ENCODE measurements at regions not wholly inside any gene's neighbourhood (a gene's known extent, or its start where the extent isn't known, plus 50 kb on each side); places are given as distances from the start of the nearest gene placed in this dataset.

- no peak for DNase-seq
- H3K27ac ChIP-seq, result no peak overlapping the region
- no peaks in the 10 kb centered on the region for H3K4me1 ChIP-seq
- H3K36me3 ChIP-seq, result no peaks in the 10 kb centered on the region
- TF ChIP-seq EP300 (IDR thresholded peaks at IDR 0.05) (no peak), CTCF (IDR thresholded peaks at IDR 0.05) (no peak), POLR2A (IDR thresholded peaks at IDR 0.05) (no peak), POLR2AphosphoS5 (IDR thresholded peaks at IDR 0.05) (no peak)
- no peaks in the 10 kb centered on the region for H3K27me3 ChIP-seq
- no peak overlapping the region for H3K4me3 ChIP-seq
- 35 to 91% (median 87%) methylated on average over 1 of the region's 1 CpG for WGBS, 5 donors
- H3K9me3 ChIP-seq, result no peaks in the 10 kb centered on the region
- intact Hi-C loops (cut with DNase I; ENCODE audit: low total_unique reads), result no loop called here
Observed at GRCh38 chr3:88221726-88222125, 72.0 kb downstream of the C3orf38 start.

- intact Hi-C loops (cut with DNase I; ENCODE audit: low total_unique reads), result no loop called here
- 75 to 88% (median 83%) methylated on average over 2 of the region's 2 CpGs for WGBS, 5 donors
Observed at GRCh38 chr3:88222343-88222742, 72.6 kb downstream of the C3orf38 start.

GRCh38 chr3:88225326-88226008 lies 75.7 kb downstream of the C3orf38 start:
- H3K27me3 ChIP-seq, result no peaks in the 10 kb centered on the region
- WGBS, 5 donors, result 82 to 88% (median 82%) methylated on average over 8 of the region's 8 CpGs
- TF ChIP-seq EP300 (IDR thresholded peaks at IDR 0.05) (no peak), POLR2AphosphoS5 (IDR thresholded peaks at IDR 0.05) (no peak), CTCF (IDR thresholded peaks at IDR 0.05) (no peak), POLR2A (IDR thresholded peaks at IDR 0.05) (no peak)
- H3K27ac ChIP-seq, result no peak overlapping the region
- H3K9me3 ChIP-seq, result no peaks in the 10 kb centered on the region
- intact Hi-C loops (cut with DNase I; ENCODE audit: low total_unique reads), result no loop called here
- no peaks in the 10 kb centered on the region for H3K36me3 ChIP-seq
- H3K4me3 ChIP-seq, result no peak overlapping the region
- no peaks in the 10 kb centered on the region for H3K4me1 ChIP-seq
- no peak for DNase-seq

More at GRCh38 chr3:88222343-88222742, 72.6 kb downstream of the C3orf38 start:
- Histone ChIP-seq H3K27ac (no peak overlapping the region), H3K4me3 (no peak overlapping the region), H3K9me3 (no peaks in the 10 kb centered on the region), H3K27me3 (no peaks in the 10 kb centered on the region), H3K4me1 (no peaks in the 10 kb centered on the region), H3K36me3 (no peaks in the 10 kb centered on the region)
- TF ChIP-seq POLR2A (IDR thresholded peaks at IDR 0.05) (no peak), EP300 (IDR thresholded peaks at IDR 0.05) (no peak), POLR2AphosphoS5 (IDR thresholded peaks at IDR 0.05) (no peak), CTCF (IDR thresholded peaks at IDR 0.05) (no peak)
- no peak for DNase-seq

GRCh38 chr3:88226910-88227309 lies 77.2 kb downstream of the C3orf38 start:
- no peak overlapping the region for H3K27ac ChIP-seq
- H3K4me1 ChIP-seq, result no peaks in the 10 kb centered on the region
- DNase-seq, result no peak
- H3K36me3 ChIP-seq, result no peaks in the 10 kb centered on the region
- TF ChIP-seq CTCF (IDR thresholded peaks at IDR 0.05), result no peak
- no peak for TF ChIP-seq POLR2A (IDR thresholded peaks at IDR 0.05)
- H3K4me3 ChIP-seq, result no peak overlapping the region
- H3K27me3 ChIP-seq, result no peaks in the 10 kb centered on the region
- 55 to 86% (median 58%) methylated on average over 3 of the region's 3 CpGs for WGBS, 5 donors
- intact Hi-C loops (cut with DNase I; ENCODE audit: low total_unique reads), result no loop called here
- H3K9me3 ChIP-seq, result no peaks in the 10 kb centered on the region

All from stomach (tissue), 8 donors.